Lung (tissue), 11 donors: ENCODE measurements at regions not wholly inside any gene's neighbourhood (a gene's known extent, or its start where the extent isn't known, plus 50 kb on each side); places are given as distances from the start of the nearest gene placed in this dataset.

Experiments
- ATAC-seq: fragments of 200-7000 bp; cut with Tn5 transposase; one replicate; pipeline ENCODE4 v1.9.1; 2020; ENCODE audit warnings: moderate number of reproducible peaks; ENCODE audit not compliant: insufficient read depth, low FRiP score
- DNase-seq, 3 donors: peaks; one replicate each; pipeline ENCODE4 v3.0.0-alpha.2; 2013 to 2017
- H3K27ac ChIP-seq, 2 donors: one replicate each; pipeline ENCODE4 v1.5.1; 2013; ENCODE audit warnings: mild to moderate bottlenecking in 2 of 2, moderate library complexity in 2 of 2, control low read depth in 1 of 2, inconsistent platforms in 1 of 2, low read depth in 1 of 2, low read length in 1 of 2
- H3K27me3 ChIP-seq, 3 donors: one replicate each; pipeline ENCODE4 v1.5.1; 2013; ENCODE audit warnings: low read length in 2 of 3; ENCODE audit not compliant: control insufficient read depth in 3 of 3, insufficient read depth in 3 of 3
- H3K36me3 ChIP-seq, 4 donors: one replicate each; pipeline ENCODE4 v1.5.1; 2013; ENCODE audit warnings: low read length in 4 of 4, mild to moderate bottlenecking in 1 of 4, moderate library complexity in 1 of 4; ENCODE audit not compliant: control insufficient read depth in 4 of 4, insufficient read depth in 4 of 4
- H3K4me1 ChIP-seq, 5 donors: one replicate each; pipeline ENCODE4 v1.5.1; 2013; ENCODE audit warnings: low read length in 5 of 5, mild to moderate bottlenecking in 2 of 5, moderate library complexity in 1 of 5; ENCODE audit not compliant: control insufficient read depth in 5 of 5, insufficient read depth in 5 of 5
- H3K4me3 ChIP-seq: one replicate; pipeline ENCODE4 v1.5.1; 2013; ENCODE audit warnings: mild to moderate bottlenecking, control low read depth, moderate library complexity
- H3K9ac ChIP-seq, 2 donors: one replicate each; pipeline ENCODE4 v1.5.1; 2013; ENCODE audit warnings: low read length in 2 of 2, control low read depth in 1 of 2; ENCODE audit not compliant: insufficient read depth in 1 of 2
- H3K9me3 ChIP-seq, 4 donors: one replicate each; pipeline ENCODE4 v1.5.1; 2013; ENCODE audit warnings: low read length in 3 of 4, mild to moderate bottlenecking in 1 of 4, moderate library complexity in 1 of 4; ENCODE audit not compliant: control insufficient read depth in 4 of 4, insufficient read depth in 3 of 4
- CTCF ChIP-seq: IDR thresholded peaks from 2 replicates; pipeline ENCODE4 v1.5.1; 2012; ENCODE audit warnings: mild to moderate bottlenecking; ENCODE audit errors: control extremely low read depth, extremely low read depth
- WGBS, 2 donors: extraction: QIAGEN DNeasy Blood & Tissue Kit; methylation state at CpG; one replicate each; pipeline ENCODE4 v1.1.7; 2013; 5-methylcytosine and 5-hydroxymethylcytosine counted together
- donor health status: control.
- donor health status: control.
- donor health status: Bipolar disorder and iron deficiency.
- donor health status: healthy.
- donor health status: DM: yes; HTN: yes; CAD: no.

GRCh38 chr9:88664773-88665172, 129.8 kb downstream of the NXNL2 start:
- H3K27me3 ChIP-seq, result no peaks in the 10 kb centered on the region
- peaks cover 0 to 2% (median 0%) of the 10 kb centered on the region in 4 donors for H3K9me3 ChIP-seq
- H3K36me3 ChIP-seq, result no peaks in the 10 kb centered on the region
- no peak overlapping the region for H3K27ac ChIP-seq
- no peak overlapping the region for H3K4me3 ChIP-seq
- ATAC-seq, result no peak
- H3K9ac ChIP-seq, result no peak overlapping the region
- WGBS, 2 donors, result 87 to 88% methylated on average over 8 of the region's 8 CpGs
- no peak for TF ChIP-seq CTCF
- peaks cover 0 to 3% (median 0%) of the 10 kb centered on the region in 5 donors for H3K4me1 ChIP-seq
- no peak for DNase-seq

GRCh38 chr9:88672874-88673689, 138.1 kb downstream of the NXNL2 start:
- Histone ChIP-seq H3K36me3 (no peaks in the 10 kb centered on the region), H3K9me3 (peaks cover 0 to 6% (median 0%) of the 10 kb centered on the region in 4 donors), H3K9ac (no peak overlapping the region), H3K4me1 (peaks cover 0 to 22% (median 0%) of the 10 kb centered on the region in 5 donors), H3K27me3 (no peaks in the 10 kb centered on the region), H3K4me3 (no peak overlapping the region), H3K27ac (no peak overlapping the region)
- ATAC-seq (no peak), DNase-seq (peak in 2 of 3 donors; percentile 25 to 57)
- no peak for TF ChIP-seq CTCF
- WGBS, 2 donors, result 92% methylated on average over 12 of the region's 12 CpGs

- Histone ChIP-seq H3K27me3 (no peaks in the 10 kb centered on the region), H3K9me3 (peaks cover 0 to 6% (median 0%) of the 10 kb centered on the region in 4 donors), H3K4me3 (no peak overlapping the region), H3K9ac (no peak overlapping the region), H3K36me3 (no peaks in the 10 kb centered on the region), H3K27ac (no peak overlapping the region), H3K4me1 (peaks cover 0 to 22% (median 0%) of the 10 kb centered on the region in 5 donors)
- DNase-seq, result peak in 2 of 3 donors; percentile 61 to 69
- no peak for ATAC-seq
- no peak for TF ChIP-seq CTCF
- WGBS, 2 donors, result 79 to 90% methylated on average over 2 of the region's 2 CpGs
Measured at GRCh38 chr9:88673886-88674285, 138.9 kb downstream of the NXNL2 start.

GRCh38 chr9:88676644-88677043, 141.7 kb downstream of the NXNL2 start:
- WGBS, 2 donors, result 93 to 97% methylated on average over 3 of the region's 3 CpGs
- H3K27me3 ChIP-seq, result no peaks in the 10 kb centered on the region
- no peak overlapping the region for H3K9ac ChIP-seq
- H3K4me3 ChIP-seq, result no peak overlapping the region
- H3K9me3 ChIP-seq, result no peaks in the 10 kb centered on the region
- no peak for TF ChIP-seq CTCF
- H3K4me1 ChIP-seq, result peaks cover 0 to 22% (median 0%) of the 10 kb centered on the region in 5 donors
- H3K27ac ChIP-seq, result no peak overlapping the region
- ATAC-seq (no peak), DNase-seq (no peak)
- no peaks in the 10 kb centered on the region for H3K36me3 ChIP-seq
